ENCODE measurements at regions not wholly inside any gene's neighbourhood (a gene's known extent, or its start where the extent isn't known, plus 50 kb on each side); places are given as distances from the start of the nearest gene placed in this dataset.

GRCh38 chr5:74316064-74316603 lies 324.4 kb downstream of the ENC1 start:
- TF ChIP-seq EZH2phosphoT487 (IDR thresholded peaks at IDR 0.05; ENCODE audit: unreplicated experiment) = no peak
- TF ChIP-seq POLR2AphosphoS5 (IDR thresholded peaks at IDR 0.05; ENCODE audit: low read depth) = no peak
- TF ChIP-seq CTCF (conservative IDR thresholded peaks at IDR 0.05; ENCODE audit: low read depth in 2 of 2) = no peak
- TF ChIP-seq ETS1 (IDR thresholded peaks at IDR 0.05) = no peak

All from GM23338 (cell line).